GM23248 (cell line): ENCODE measurements at regions not wholly inside any gene's neighbourhood (a gene's known extent, or its start where the extent isn't known, plus 50 kb on each side); places are given as distances from the start of the nearest gene placed in this dataset.

ENCODE experiments used
- EZH2 ChIP-seq: fragments of 200-600 bp; sonication (generic); IDR thresholded peaks from 2 replicates; pipeline ENCODE4 v1.6.1; 2018; ENCODE audit warnings: antibody characterized with exemption, mild to moderate bottlenecking; ENCODE audit not compliant: insufficient read depth, poor library complexity, severe bottlenecking
- EZH2phosphoT487 ChIP-seq: fragments of 200-600 bp; sonication (generic); IDR thresholded peaks from 2 replicates; pipeline ENCODE4 v1.6.1; 2018; ENCODE audit warnings: antibody characterized with exemption, moderate library complexity, mild to moderate bottlenecking, low read depth; ENCODE audit not compliant: insufficient read depth

GRCh38 chr2:14712111-14712510, 79.6 kb downstream of the LRATD1 start:
- TF ChIP-seq EZH2 (no peak), EZH2phosphoT487 (no peak)
